Uterus (tissue), 2 donors: ENCODE measurements at regions not wholly inside any gene's neighbourhood (a gene's known extent, or its start where the extent isn't known, plus 50 kb on each side); places are given as distances from the start of the nearest gene placed in this dataset.

Source experiments
- CTCF ChIP-seq, 4 experiments: fragments of 200-600 bp in 2 of 4; fragments of 450-650 bp in 2 of 4; sonication (generic) in 2 of 4; IDR thresholded peaks; one replicate each; pipeline ENCODE4 v1.5.1; 2016 to 2019; ENCODE audit warnings: antibody characterized with exemption in 4 of 4, mild to moderate bottlenecking in 2 of 4, moderate library complexity in 1 of 4
- POLR2A ChIP-seq, 2 donors: fragments of 450-650 bp; IDR thresholded peaks; one replicate each; pipeline ENCODE4 v1.6.1; 2016; ENCODE audit warnings: antibody characterized with exemption in 2 of 2, mild to moderate bottlenecking in 1 of 2, moderate library complexity in 1 of 2

- TF ChIP-seq CTCF (IDR thresholded peaks at IDR 0.05) (no peak), POLR2A (IDR thresholded peaks at IDR 0.05) (no peak)
Observed at GRCh38 chr2:177098001-177098613, 114.5 kb upstream of the HNRNPA3 start.
